ENCODE measurements at regions not wholly inside any gene's neighbourhood (a gene's known extent, or its start where the extent isn't known, plus 50 kb on each side); places are given as distances from the start of the nearest gene placed in this dataset.

- TF ChIP-seq GATA2 (IDR thresholded peaks at IDR 0.05; ENCODE audit: low read depth, low read length) (no peak), GATA3 (IDR thresholded peaks at IDR 0.05; ENCODE audit: low read depth, low read length) (no peak)
Measured at GRCh38 chr5:58037899-58038298, 422.0 kb downstream of the PLK2 start.
